PC-3 (cell line): ENCODE measurements at regions not wholly inside any gene's neighbourhood (a gene's known extent, or its start where the extent isn't known, plus 50 kb on each side); places are given as distances from the start of the nearest gene placed in this dataset.

Experiments used
- ATAC-seq: fragments of 200-7000 bp; cut with Tn5 transposase; 2 replicates; pipeline ENCODE4 v1.9.1; 2020; ENCODE audit warnings: mild to moderate bottlenecking, moderate library complexity
- BruUV-seq: library from RNA; stranded (reverse); fragments of 400-500 nt; replicated peaks from 2 replicates; lab custom pipeline; 2021; lab: Mats Ljungman, UMichigan
- CTCF ChIA-PET: fragments of 300-600 bp; sonication (Branson Sonifier 250); formaldehyde crosslinking; loops from one replicate; lab custom pipeline; 2022; ENCODE audit warnings: antibody characterized with exemption; lab: Charles Lee
- POLR2A ChIA-PET: fragments of 300-600 bp; sonication (Branson Sonifier 250); formaldehyde crosslinking; loops from one replicate; lab custom pipeline; 2022; ENCODE audit warnings: antibody characterized with exemption; ENCODE audit not compliant: unreplicated experiment; lab: Charles Lee
- DNase-seq: peaks from one replicate; pipeline ENCODE4 v3.0.0-alpha.2; 2015
- H2AFZ ChIP-seq: fragments of 300-600 bp; sonication (generic); 2 replicates; pipeline ENCODE4 v1.6.0; 2016; ENCODE audit warnings: antibody characterized with exemption, low read length
- H3F3A ChIP-seq: fragments of 300-600 bp; sonication (generic); one replicate; pipeline ENCODE4 v1.6.0; 2017; ENCODE audit warnings: antibody characterized with exemption, low read length, control low read depth, mild to moderate bottlenecking; ENCODE audit not compliant: unreplicated experiment
- H3K27ac ChIP-seq: fragments of 300-600 bp; sonication (generic); 2 replicates; pipeline ENCODE4 v1.5.1; 2016; ENCODE audit warnings: mild to moderate bottlenecking, low read length
- H3K27me3 ChIP-seq: fragments of 300-600 bp; sonication (generic); 2 replicates; pipeline ENCODE4 v1.6.1; 2016; ENCODE audit warnings: low read length, mixed read lengths
- H3K36me3 ChIP-seq: fragments of 300-600 bp; sonication (generic); 2 replicates; pipeline ENCODE4 v1.6.1; 2016; ENCODE audit warnings: low read depth, mixed run types, low read length, mixed read lengths
- H3K4me1 ChIP-seq: fragments of 300-600 bp; sonication (generic); 2 replicates; pipeline ENCODE4 v1.5.1; 2016; ENCODE audit warnings: low read length; ENCODE audit not compliant: insufficient read depth
- H3K4me2 ChIP-seq: fragments of 300-600 bp; sonication (generic); 2 replicates; pipeline ENCODE4 v1.6.0; 2016; ENCODE audit warnings: low read length
- H3K4me3 ChIP-seq: fragments of 300-600 bp; sonication (generic); 2 replicates; pipeline ENCODE4 v1.5.1; 2016; ENCODE audit warnings: mild to moderate bottlenecking, low read length, mixed read lengths
- H3K79me2 ChIP-seq: fragments of 300-600 bp; sonication (generic); 2 replicates; pipeline ENCODE4 v1.6.1; 2017; ENCODE audit warnings: low read length, mixed read lengths
- H3K9ac ChIP-seq: fragments of 300-600 bp; sonication (generic); 2 replicates; pipeline ENCODE4 v1.6.0; 2016; ENCODE audit warnings: mild to moderate bottlenecking, low read length
- H3K9me2 ChIP-seq: fragments of 300-600 bp; sonication (generic); replicated peaks from 2 replicates; pipeline ENCODE4 v1.6.1; 2016; ENCODE audit warnings: mixed run types, low read length, mixed read lengths
- H3K9me3 ChIP-seq: fragments of 300-600 bp; sonication (generic); 2 replicates; pipeline ENCODE4 v1.6.1; 2016; ENCODE audit warnings: low read length, mixed read lengths
- H4K20me1 ChIP-seq: fragments of 300-600 bp; sonication (generic); 2 replicates; pipeline ENCODE4 v1.6.1; 2016; ENCODE audit warnings: low read length, mixed read lengths
- EZH2 ChIP-seq: fragments of 300-600 bp; sonication (generic); IDR thresholded peaks from one replicate; pipeline ENCODE4 v1.6.1; 2017; ENCODE audit warnings: antibody characterized with exemption, mild to moderate bottlenecking, low read length; ENCODE audit not compliant: unreplicated experiment
- EZH2phosphoT487 ChIP-seq: fragments of 300-600 bp; sonication (generic); IDR thresholded peaks from 2 replicates; pipeline ENCODE4 v1.6.1; 2018; ENCODE audit warnings: mild to moderate bottlenecking, antibody characterized with exemption, low read length, borderline replicate concordance
- intact Hi-C: fragments of 100-400 bp; cut with micrococcal nuclease; formaldehyde crosslinking; loops from 2 replicates; pipeline ENCODE4 v1.9.0; 2023
- TF ChIP-seq, protein P1 (sequence below): fragments of 300-600 bp; sonication (generic); conservative IDR thresholded peaks from 2 replicates; pipeline ENCODE4 v1.5.1; 2017; ENCODE audit warnings: antibody characterized with exemption, low read depth, mild to moderate bottlenecking, low read length

DNA sequence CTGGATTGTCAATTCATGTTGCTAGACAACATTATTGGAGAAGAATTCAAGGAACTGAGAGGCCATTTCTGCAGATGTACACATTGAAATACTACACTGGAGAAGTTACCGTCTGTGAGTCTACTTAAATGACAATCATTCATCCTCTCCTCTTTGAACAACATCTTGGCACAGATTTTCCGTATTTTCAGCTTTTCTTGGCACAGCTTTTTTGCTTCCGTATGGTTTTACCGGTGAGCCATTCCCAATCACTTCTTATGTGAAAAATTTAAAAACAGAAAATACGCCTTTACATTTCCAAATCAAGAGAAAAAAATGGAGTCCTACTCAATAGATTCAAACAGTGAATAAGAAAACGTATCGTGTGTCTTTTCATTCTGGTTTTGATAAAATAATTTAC lies 1493.7 kb downstream of the AMY1C start:
- TF ChIP-seq, protein P1, sequence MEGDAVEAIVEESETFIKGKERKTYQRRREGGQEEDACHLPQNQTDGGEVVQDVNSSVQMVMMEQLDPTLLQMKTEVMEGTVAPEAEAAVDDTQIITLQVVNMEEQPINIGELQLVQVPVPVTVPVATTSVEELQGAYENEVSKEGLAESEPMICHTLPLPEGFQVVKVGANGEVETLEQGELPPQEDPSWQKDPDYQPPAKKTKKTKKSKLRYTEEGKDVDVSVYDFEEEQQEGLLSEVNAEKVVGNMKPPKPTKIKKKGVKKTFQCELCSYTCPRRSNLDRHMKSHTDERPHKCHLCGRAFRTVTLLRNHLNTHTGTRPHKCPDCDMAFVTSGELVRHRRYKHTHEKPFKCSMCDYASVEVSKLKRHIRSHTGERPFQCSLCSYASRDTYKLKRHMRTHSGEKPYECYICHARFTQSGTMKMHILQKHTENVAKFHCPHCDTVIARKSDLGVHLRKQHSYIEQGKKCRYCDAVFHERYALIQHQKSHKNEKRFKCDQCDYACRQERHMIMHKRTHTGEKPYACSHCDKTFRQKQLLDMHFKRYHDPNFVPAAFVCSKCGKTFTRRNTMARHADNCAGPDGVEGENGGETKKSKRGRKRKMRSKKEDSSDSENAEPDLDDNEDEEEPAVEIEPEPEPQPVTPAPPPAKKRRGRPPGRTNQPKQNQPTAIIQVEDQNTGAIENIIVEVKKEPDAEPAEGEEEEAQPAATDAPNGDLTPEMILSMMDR = no peak
- no peak for TF ChIP-seq EZH2phosphoT487
- no peak for TF ChIP-seq EZH2
- ChIA-PET CTCF (no interaction called here), POLR2A (no interaction called here)
- Histone ChIP-seq H3K27me3 (no peaks in the 10 kb centered on the region), H3F3A (no peaks in the 10 kb centered on the region), H3K4me1 (no peaks in the 10 kb centered on the region), H3K9ac (no peak overlapping the region), H3K79me2 (no peaks in the 10 kb centered on the region), H3K27ac (no peak overlapping the region), H3K9me3 (no peaks in the 10 kb centered on the region), H3K4me3 (no peak overlapping the region), H3K9me2 (no peaks in the 10 kb centered on the region), H3K36me3 (no peaks in the 10 kb centered on the region), H3K4me2 (no peak overlapping the region), H4K20me1 (no peaks in the 10 kb centered on the region), H2AFZ (no peak overlapping the region)
- ATAC-seq (no peak), DNase-seq (no peak)
- intact Hi-C loops = no loop called here
- no TSS peak for BruUV-seq

DNA sequence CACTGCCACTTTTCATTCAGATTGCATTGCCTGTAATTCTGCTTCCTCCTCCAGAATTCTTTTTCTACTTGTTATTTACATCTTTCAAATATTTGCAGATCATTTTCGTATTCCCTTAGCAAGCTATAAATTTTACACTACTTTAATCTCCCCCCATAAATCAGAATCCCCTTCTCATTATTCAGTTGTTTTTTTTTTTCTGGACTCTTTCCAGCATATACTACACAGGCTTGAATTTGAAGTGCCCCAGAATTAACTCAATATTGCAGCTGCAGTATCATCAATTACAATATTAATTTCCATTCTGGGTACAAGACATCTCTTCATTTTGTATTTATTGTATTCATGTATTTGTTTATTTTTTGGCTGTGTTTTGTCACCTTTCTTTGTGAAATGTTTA lies 1494.3 kb downstream of the AMY1C start:
- TF ChIP-seq EZH2phosphoT487 (no peak), EZH2 (no peak)
- TF ChIP-seq, protein P1 = no peak
- no peak for DNase-seq
- H3K9me3 ChIP-seq = no peaks in the 10 kb centered on the region
- no peaks in the 10 kb centered on the region for H3K27me3 ChIP-seq
- no peaks in the 10 kb centered on the region for H4K20me1 ChIP-seq
- H3K4me1 ChIP-seq = no peaks in the 10 kb centered on the region
- no peak overlapping the region for H3K9ac ChIP-seq
- H3K27ac ChIP-seq = no peak overlapping the region
- H3K4me2 ChIP-seq = no peak overlapping the region
- intact Hi-C loops = no loop called here
- no peaks in the 10 kb centered on the region for H3F3A ChIP-seq
- no peaks in the 10 kb centered on the region for H3K79me2 ChIP-seq
- H3K9me2 ChIP-seq = no peaks in the 10 kb centered on the region
- no TSS peak for BruUV-seq
- no peak overlapping the region for H3K4me3 ChIP-seq
- CTCF ChIA-PET = no interaction called here
- no peak for ATAC-seq
- no peaks in the 10 kb centered on the region for H3K36me3 ChIP-seq
- POLR2A ChIA-PET = no interaction called here
- H2AFZ ChIP-seq = no peak overlapping the region

DNA sequence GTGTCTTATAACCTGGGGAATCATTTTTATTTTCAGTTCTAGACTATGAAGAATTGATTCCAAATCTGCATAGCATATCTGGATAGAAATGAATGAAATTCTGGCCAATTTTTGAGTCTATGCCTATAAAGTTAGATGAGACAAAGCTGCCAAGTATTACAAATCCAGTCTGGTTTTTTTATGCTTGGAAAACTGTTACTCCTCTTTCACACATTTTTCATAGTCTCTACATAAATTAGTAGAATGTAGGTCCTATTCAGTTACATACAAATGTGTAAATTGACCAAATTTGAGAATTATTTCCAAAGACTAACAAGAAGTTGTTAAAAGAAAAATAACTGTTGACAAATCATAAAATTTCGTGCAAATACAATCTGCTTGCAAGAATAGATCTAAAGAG lies 1505.2 kb downstream of the AMY1C start:
- Histone ChIP-seq H3F3A (no peaks in the 10 kb centered on the region), H3K4me2 (no peak overlapping the region), H3K9me2 (no peaks in the 10 kb centered on the region), H4K20me1 (no peaks in the 10 kb centered on the region), H3K4me1 (no peaks in the 10 kb centered on the region), H3K4me3 (no peak overlapping the region), H3K36me3 (no peaks in the 10 kb centered on the region), H3K27me3 (no peaks in the 10 kb centered on the region), H3K9ac (no peak overlapping the region), H2AFZ (no peak overlapping the region), H3K79me2 (no peaks in the 10 kb centered on the region), H3K27ac (no peak overlapping the region), H3K9me3 (no peaks in the 10 kb centered on the region)
- no TSS peak for BruUV-seq
- DNase-seq (no peak), ATAC-seq (no peak)
- TF ChIP-seq EZH2phosphoT487 (no peak), EZH2 (no peak)
- TF ChIP-seq, protein P1 = no peak
- POLR2A ChIA-PET = no interaction called here
- intact Hi-C loops = no loop called here
- CTCF ChIA-PET = no interaction called here
